ENCODE measurements at regions not wholly inside any gene's neighbourhood (a gene's known extent, or its start where the extent isn't known, plus 50 kb on each side); places are given as distances from the start of the nearest gene placed in this dataset.

GRCh38 chr5:24849210-24849609 lies 204.4 kb upstream of the CDH10 start:
- no peak overlapping the region for H3K4me3 ChIP-seq (ENCODE audit: low read depth, low read length)
- TF ChIP-seq CTCF (IDR thresholded peaks at IDR 0.05; ENCODE audit: borderline replicate concordance, insufficient read depth, low read depth, low read length) = no peak

- no peak overlapping the region for H3K4me3 ChIP-seq (ENCODE audit: low read depth, low read length)
- no peak for TF ChIP-seq CTCF (IDR thresholded peaks at IDR 0.05; ENCODE audit: borderline replicate concordance, insufficient read depth, low read depth, low read length)
Observed at GRCh38 chr5:24831989-24832388, 187.2 kb upstream of the CDH10 start.

GRCh38 chr5:24823625-24824024 lies 178.8 kb upstream of the CDH10 start:
- TF ChIP-seq CTCF (IDR thresholded peaks at IDR 0.05; ENCODE audit: borderline replicate concordance, insufficient read depth, low read depth, low read length) = no peak
- H3K4me3 ChIP-seq (ENCODE audit: low read depth, low read length) = no peak overlapping the region

GRCh38 chr5:24819841-24820240 lies 175.1 kb upstream of the CDH10 start:
- H3K4me3 ChIP-seq (ENCODE audit: low read depth, low read length) = no peak overlapping the region
- no peak for TF ChIP-seq CTCF (IDR thresholded peaks at IDR 0.05; ENCODE audit: borderline replicate concordance, insufficient read depth, low read depth, low read length)

GRCh38 chr5:24817966-24818365 lies 173.2 kb upstream of the CDH10 start:
- TF ChIP-seq CTCF (IDR thresholded peaks at IDR 0.05; ENCODE audit: borderline replicate concordance, insufficient read depth, low read depth, low read length) = no peak
- H3K4me3 ChIP-seq (ENCODE audit: low read depth, low read length) = no peak overlapping the region

GRCh38 chr5:24816206-24816605 lies 171.4 kb upstream of the CDH10 start:
- H3K4me3 ChIP-seq (ENCODE audit: low read depth, low read length) = no peak overlapping the region
- TF ChIP-seq CTCF (IDR thresholded peaks at IDR 0.05; ENCODE audit: borderline replicate concordance, insufficient read depth, low read depth, low read length) = no peak

GRCh38 chr5:24805230-24805629 lies 160.5 kb upstream of the CDH10 start:
- no peak overlapping the region for H3K4me3 ChIP-seq (ENCODE audit: low read depth, low read length)
- TF ChIP-seq CTCF (IDR thresholded peaks at IDR 0.05; ENCODE audit: borderline replicate concordance, insufficient read depth, low read depth, low read length) = no peak

Measured in GM12875 (cell line).